HEK293T (cell line): ENCODE measurements at regions not wholly inside any gene's neighbourhood (a gene's known extent, or its start where the extent isn't known, plus 50 kb on each side); places are given as distances from the start of the nearest gene placed in this dataset.

Experiments
- ARNT ChIP-seq: fragments of 450-650 bp; IDR thresholded peaks from 2 replicates; pipeline ENCODE4 v1.6.1; 2017; ENCODE audit warnings: mild to moderate bottlenecking
- BHLHE40 ChIP-seq: fragments of 450-650 bp; IDR thresholded peaks from 2 replicates; pipeline ENCODE4 v1.6.1; 2016; ENCODE audit warnings: mild to moderate bottlenecking, moderate library complexity, borderline replicate concordance
- ELF4 ChIP-seq: fragments of 450-650 bp; IDR thresholded peaks from 2 replicates; pipeline ENCODE4 v1.6.1; 2017; ENCODE audit warnings: antibody characterized with exemption
- FOXA1 ChIP-seq: fragments of 450-650 bp; IDR thresholded peaks from 2 replicates; pipeline ENCODE4 v1.6.1; 2016; ENCODE audit warnings: mild to moderate bottlenecking
- FOXK2 ChIP-seq: fragments of 450-650 bp; IDR thresholded peaks from 2 replicates; pipeline ENCODE4 v1.6.1; 2016; ENCODE audit warnings: mild to moderate bottlenecking
- FOXM1 ChIP-seq: fragments of 450-650 bp; IDR thresholded peaks from 2 replicates; pipeline ENCODE4 v1.6.1; 2017; ENCODE audit warnings: mild to moderate bottlenecking, borderline replicate concordance
- L3MBTL2 ChIP-seq: fragments of 450-650 bp; conservative IDR thresholded peaks from 2 replicates; pipeline ENCODE4 v1.6.1; 2016; ENCODE audit warnings: mild to moderate bottlenecking
- NFRKB ChIP-seq: fragments of 450-650 bp; IDR thresholded peaks from 2 replicates; pipeline ENCODE4 v1.6.1; 2016; ENCODE audit warnings: mild to moderate bottlenecking, moderate library complexity
- SP1 ChIP-seq: fragments of 450-650 bp; IDR thresholded peaks from 2 replicates; pipeline ENCODE4 v1.6.1; 2017
- TARDBP ChIP-seq: fragments of 450-650 bp; IDR thresholded peaks from 2 replicates; pipeline ENCODE4 v1.6.1; 2016
- ZNF384 ChIP-seq: fragments of 450-650 bp; IDR thresholded peaks from 2 replicates; pipeline ENCODE4 v1.6.1; 2016
- TF ChIP-seq, protein P1 (sequence below): fragments of 450-650 bp; IDR thresholded peaks from 2 replicates; pipeline ENCODE4 v1.6.1; 2016

DNA sequence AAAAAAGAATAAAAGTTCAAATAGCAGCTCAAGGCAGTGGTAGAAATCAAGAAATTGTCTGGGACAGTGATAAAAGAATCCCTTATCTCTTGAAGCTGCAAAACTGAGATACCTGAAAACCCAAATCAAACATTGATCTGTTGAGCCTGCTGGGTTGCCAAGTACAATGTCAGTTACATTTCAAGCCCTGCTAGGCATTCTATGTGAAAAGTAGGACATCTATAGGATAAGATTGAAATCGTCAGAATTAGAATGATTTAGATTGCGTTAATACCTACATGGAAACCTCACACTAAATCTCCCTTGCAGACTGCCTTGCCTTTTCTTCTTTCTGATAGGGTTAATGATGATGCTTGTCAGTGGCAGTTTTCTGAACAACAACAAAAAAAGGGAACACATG is 1684.4 kb upstream of the B3GALT2 start:
- no peak for TF ChIP-seq BHLHE40
- no peak for TF ChIP-seq ZNF384
- no peak for TF ChIP-seq L3MBTL2
- no peak for TF ChIP-seq FOXA1
- TF ChIP-seq TARDBP, result no peak
- no peak for TF ChIP-seq NFRKB
- no peak for TF ChIP-seq SP1
- no peak for TF ChIP-seq ELF4
- no peak for TF ChIP-seq FOXK2
- TF ChIP-seq FOXM1, result no peak
- TF ChIP-seq, protein P1, sequence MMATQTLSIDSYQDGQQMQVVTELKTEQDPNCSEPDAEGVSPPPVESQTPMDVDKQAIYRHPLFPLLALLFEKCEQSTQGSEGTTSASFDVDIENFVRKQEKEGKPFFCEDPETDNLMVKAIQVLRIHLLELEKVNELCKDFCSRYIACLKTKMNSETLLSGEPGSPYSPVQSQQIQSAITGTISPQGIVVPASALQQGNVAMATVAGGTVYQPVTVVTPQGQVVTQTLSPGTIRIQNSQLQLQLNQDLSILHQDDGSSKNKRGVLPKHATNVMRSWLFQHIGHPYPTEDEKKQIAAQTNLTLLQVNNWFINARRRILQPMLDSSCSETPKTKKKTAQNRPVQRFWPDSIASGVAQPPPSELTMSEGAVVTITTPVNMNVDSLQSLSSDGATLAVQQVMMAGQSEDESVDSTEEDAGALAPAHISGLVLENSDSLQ, result no peak
- no peak for TF ChIP-seq ARNT
